ENCODE measurements at regions not wholly inside any gene's neighbourhood (a gene's known extent, or its start where the extent isn't known, plus 50 kb on each side); places are given as distances from the start of the nearest gene placed in this dataset.

GRCh38 chr3:159818399-159818798 lies 170.2 kb upstream of the IL12A start:
- Histone ChIP-seq H3K9me2 (ENCODE audit: insufficient read depth) (no peaks in the 10 kb centered on the region), H3K27ac (ENCODE audit: low read depth, low read length) (no peak overlapping the region), H3K79me2 (ENCODE audit: insufficient read depth, low read length) (no peaks in the 10 kb centered on the region), H3K4me3 (replicated peaks in 1 of 2; ENCODE audit: low read depth in 1 of 2, low read length in 2 of 2) (no peak overlapping the region), H3K4me2 (ENCODE audit: low read length) (no peak overlapping the region), H3K9ac (ENCODE audit: low read length) (no peak overlapping the region), H3K9me3 (ENCODE audit: control insufficient read depth in 1 of 2, insufficient read depth in 1 of 2, low read depth in 1 of 2, low read length in 2 of 2) (no peaks in the 10 kb centered on the region), H2AFZ (ENCODE audit: low read depth, low read length, poor library complexity, severe bottlenecking) (no peak overlapping the region), H3K36me3 (ENCODE audit: control insufficient read depth in 1 of 2, insufficient read depth in 2 of 2, low read length in 2 of 2) (no peaks in the 10 kb centered on the region), H4K20me1 (ENCODE audit: insufficient read depth) (no peaks in the 10 kb centered on the region), H3K27me3 (ENCODE audit: insufficient read depth, low read length) (no peaks in the 10 kb centered on the region), H3K4me1 (ENCODE audit: control insufficient read depth in 1 of 2, insufficient read depth in 2 of 2, low read length in 2 of 2) (peaks cover 0 to 3% of the 10 kb centered on the region in 2 experiments; a peak in 2 of 4 replicates)
- DNase-seq (ENCODE audit: low read depth, low spot score) (no peak), ATAC-seq (peak; percentile 85)
- ChIA-PET RAD21 (ENCODE audit: low non-redundant PET in 1 of 2, low total read pairs in 2 of 2, uncharacterized antibody in 2 of 2, unreplicated experiment in 2 of 2) (interaction anchor here (0.8 to 1.2 kb wide), 3 partner anchors 9 to 188 kb away, joined by 3 read pairs; no protein-coding TSS in a partner anchor), POLR2A (no interaction called here), CTCF (interaction anchor here (0.6 to 2.2 kb wide), 4 partner anchors 9 to 187 kb away, joined by 3 to 12 read pairs (median 3); no protein-coding TSS in a partner anchor)
- intact Hi-C loops (cut with micrococcal nuclease), result no loop called here
- no TSS peak for BruUV-seq (replicated peaks)
- TF ChIP-seq EZH2 (IDR thresholded peaks at IDR 0.05), result no peak
- TF ChIP-seq POLR2AphosphoS5 (IDR thresholded peaks at IDR 0.05; ENCODE audit: low read depth, low read length), result no peak
- TF ChIP-seq REST (IDR thresholded peaks at IDR 0.05; ENCODE audit: low read depth), result no peak
- TF ChIP-seq FOSL1 (IDR thresholded peaks at IDR 0.05; ENCODE audit: low read depth), result no peak
- peak; percentile 49 for TF ChIP-seq RAD21 (IDR thresholded peaks at IDR 0.05; ENCODE audit: low read depth)
- no peak for TF ChIP-seq POLR2A (IDR thresholded peaks at IDR 0.05; ENCODE audit: borderline replicate concordance, extremely low read depth, insufficient read depth, insufficient read length)
- TF ChIP-seq ZNF274 (IDR thresholded peaks at IDR 0.05; ENCODE audit: low read depth, low read length), result no peak
- TF ChIP-seq MAX (IDR thresholded peaks at IDR 0.05), result no peak
- TF ChIP-seq CBX3 (IDR thresholded peaks at IDR 0.05; ENCODE audit: low read depth), result no peak
- TF ChIP-seq, protein P1, sequence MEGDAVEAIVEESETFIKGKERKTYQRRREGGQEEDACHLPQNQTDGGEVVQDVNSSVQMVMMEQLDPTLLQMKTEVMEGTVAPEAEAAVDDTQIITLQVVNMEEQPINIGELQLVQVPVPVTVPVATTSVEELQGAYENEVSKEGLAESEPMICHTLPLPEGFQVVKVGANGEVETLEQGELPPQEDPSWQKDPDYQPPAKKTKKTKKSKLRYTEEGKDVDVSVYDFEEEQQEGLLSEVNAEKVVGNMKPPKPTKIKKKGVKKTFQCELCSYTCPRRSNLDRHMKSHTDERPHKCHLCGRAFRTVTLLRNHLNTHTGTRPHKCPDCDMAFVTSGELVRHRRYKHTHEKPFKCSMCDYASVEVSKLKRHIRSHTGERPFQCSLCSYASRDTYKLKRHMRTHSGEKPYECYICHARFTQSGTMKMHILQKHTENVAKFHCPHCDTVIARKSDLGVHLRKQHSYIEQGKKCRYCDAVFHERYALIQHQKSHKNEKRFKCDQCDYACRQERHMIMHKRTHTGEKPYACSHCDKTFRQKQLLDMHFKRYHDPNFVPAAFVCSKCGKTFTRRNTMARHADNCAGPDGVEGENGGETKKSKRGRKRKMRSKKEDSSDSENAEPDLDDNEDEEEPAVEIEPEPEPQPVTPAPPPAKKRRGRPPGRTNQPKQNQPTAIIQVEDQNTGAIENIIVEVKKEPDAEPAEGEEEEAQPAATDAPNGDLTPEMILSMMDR (IDR thresholded peaks at IDR 0.05 in 2 of 3, conservative IDR thresholded peaks at IDR 0.05 in 1 of 3; ENCODE audit: borderline replicate concordance in 1 of 3, insufficient read depth in 1 of 3, low read depth in 2 of 3, low read length in 2 of 3), result peak in 2 of 3 experiments; percentile 13 to 23; a peak in 2 of 6 replicates
- no peak for TF ChIP-seq YY1 (IDR thresholded peaks at IDR 0.05; ENCODE audit: extremely low read depth, insufficient replicate concordance, low read depth, low read length)
- no peak for TF ChIP-seq SIN3A (IDR thresholded peaks at IDR 0.05; ENCODE audit: low read depth)
- no peak for TF ChIP-seq SP1 (IDR thresholded peaks at IDR 0.05; ENCODE audit: low read depth)
- no peak for TF ChIP-seq EGR1 (IDR thresholded peaks at IDR 0.05; ENCODE audit: low read depth)
- no peak for TF ChIP-seq ZFX (IDR thresholded peaks at IDR 0.05)

All from HCT116 (cell line).